ENCODE measurements at regions not wholly inside any gene's neighbourhood (a gene's known extent, or its start where the extent isn't known, plus 50 kb on each side); places are given as distances from the start of the nearest gene placed in this dataset.

- TF ChIP-seq CTCF (IDR thresholded peaks at IDR 0.05): no peak
- TF ChIP-seq POLR2A (IDR thresholded peaks at IDR 0.05): no peak
Measured at GRCh38 chr13:40329781-40330485, 336.5 kb downstream of the FOXO1 start.
